NCI-H345 treated with DMSO at 0.1 percent for 48 hours (cell line): ENCODE measurements at regions not wholly inside any gene's neighbourhood (a gene's known extent, or its start where the extent isn't known, plus 50 kb on each side); places are given as distances from the start of the nearest gene placed in this dataset.
"Not testable (repeated sequence)": the region's sequence is repeated elsewhere in the genome, so short reads cannot be mapped to it uniquely, and the experiment has no call there.

Experiments
- DNase-seq: peaks from one replicate; lab custom pipeline; 2025; ENCODE audit not compliant: unreplicated experiment; lab: John Stamatoyannopoulos, UW

DNA sequence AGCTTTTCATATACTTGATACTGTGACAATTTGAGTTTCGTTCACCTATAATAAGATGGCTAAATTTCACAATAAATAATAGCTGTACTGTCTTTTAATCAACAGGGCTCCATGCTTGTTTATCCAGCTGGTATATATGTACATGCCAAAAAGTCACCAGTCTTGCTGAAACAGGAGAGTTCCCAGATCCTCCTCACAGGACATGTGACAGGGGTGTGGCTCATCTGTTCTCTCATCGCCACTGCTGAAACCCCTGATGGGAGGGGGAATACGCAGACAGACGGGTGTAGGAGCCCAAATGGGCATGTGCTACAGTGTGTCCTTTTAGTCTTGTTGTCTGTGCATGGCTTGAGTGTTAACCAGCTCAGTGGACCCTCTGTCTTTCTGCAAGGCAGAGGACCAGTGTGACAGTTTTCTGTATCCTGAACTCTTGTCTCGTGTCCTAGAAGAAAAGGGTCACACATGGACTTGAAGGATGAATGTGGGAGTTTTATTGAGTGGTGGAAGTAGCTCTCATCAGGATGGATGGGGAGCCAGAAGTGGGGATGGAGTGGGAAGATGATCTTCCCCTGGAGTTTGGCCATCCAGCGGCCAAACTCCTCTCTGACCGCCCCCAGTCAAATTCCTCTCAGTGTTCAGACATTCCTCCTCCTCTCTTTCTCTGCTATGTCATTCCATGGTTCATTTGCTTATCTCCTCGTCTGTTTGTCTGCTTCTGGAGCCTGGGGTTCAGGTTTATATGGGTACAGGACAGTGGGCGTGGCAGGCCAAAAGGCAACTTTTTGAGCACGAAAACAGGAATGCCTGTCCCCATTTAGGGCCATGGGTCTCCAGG is 113.1 kb upstream of the NECTIN3 start:
- DNase-seq, result no peak

DNA sequence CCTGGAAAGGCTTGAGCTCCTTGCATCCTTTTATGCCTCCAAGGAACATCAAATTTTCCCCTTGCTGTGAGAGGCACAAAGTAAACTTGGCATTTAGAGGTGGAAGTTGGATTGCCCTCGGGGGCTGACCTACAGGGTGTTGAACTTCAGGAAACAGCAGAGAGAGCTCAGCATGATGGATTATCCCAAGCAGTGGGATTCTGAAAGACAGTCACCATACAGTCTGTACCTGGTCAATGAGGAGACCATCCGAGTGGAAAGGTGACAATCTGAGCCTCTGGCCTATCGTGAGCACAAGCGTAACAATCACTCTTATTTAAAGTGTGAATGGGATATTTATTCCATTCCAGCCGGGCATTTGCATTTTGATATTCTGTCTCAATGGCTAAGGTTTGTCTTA is 105.6 kb upstream of the NECTIN3 start:
- DNase-seq, result no peak

DNA sequence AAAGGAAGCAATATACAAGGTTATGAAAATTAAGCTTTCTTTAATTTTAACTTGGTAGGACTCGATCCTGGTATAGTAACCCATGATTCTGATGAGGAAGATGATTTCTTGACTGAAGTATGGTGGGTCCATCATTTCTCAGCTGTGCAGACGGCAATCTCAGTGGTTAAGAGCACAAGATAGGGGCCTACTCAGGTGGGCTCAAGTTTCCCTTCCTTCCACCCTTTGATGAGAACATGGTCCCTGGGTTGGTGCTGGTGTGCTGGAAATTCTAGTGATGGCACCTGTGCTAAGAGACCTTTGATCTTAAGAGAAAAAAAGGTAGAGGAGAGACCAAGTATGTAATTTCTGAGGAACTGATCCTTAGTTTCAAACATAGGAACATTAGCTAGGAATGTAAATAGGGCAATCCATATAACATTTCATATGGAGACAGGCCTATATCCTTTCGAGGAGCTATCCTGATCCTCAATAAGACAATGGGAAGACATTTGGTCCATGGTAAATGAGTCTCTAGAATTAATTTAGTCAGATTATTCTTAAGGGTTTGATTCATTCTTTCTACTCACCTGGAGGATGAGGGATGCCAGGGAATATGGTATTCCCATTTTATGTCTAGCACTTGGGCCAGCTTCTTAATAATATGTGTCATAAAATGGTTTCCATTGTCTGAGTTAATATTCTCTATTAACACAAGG is 104.5 kb upstream of the NECTIN3 start:
- no peak for DNase-seq

DNA sequence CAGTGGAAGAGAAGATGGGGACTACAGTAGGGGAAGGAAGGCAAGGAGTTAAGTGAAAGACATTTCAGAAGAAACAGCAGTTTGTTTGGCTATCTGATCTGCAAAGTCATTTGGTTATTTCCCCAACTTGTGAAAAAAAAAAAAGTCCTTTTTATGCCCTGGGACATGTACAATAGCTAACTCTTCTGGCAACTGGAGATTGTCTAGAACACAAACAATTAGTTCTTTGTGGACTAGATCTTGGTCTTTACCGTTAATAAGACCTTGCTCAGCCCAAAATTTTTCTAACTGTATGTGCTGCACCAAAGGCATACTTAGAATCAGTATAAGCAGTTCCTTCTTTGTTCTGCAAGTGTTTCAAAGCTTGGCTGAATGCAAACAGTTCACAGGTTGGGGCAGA is 103.5 kb upstream of the NECTIN3 start:
- DNase-seq, result no peak

DNA sequence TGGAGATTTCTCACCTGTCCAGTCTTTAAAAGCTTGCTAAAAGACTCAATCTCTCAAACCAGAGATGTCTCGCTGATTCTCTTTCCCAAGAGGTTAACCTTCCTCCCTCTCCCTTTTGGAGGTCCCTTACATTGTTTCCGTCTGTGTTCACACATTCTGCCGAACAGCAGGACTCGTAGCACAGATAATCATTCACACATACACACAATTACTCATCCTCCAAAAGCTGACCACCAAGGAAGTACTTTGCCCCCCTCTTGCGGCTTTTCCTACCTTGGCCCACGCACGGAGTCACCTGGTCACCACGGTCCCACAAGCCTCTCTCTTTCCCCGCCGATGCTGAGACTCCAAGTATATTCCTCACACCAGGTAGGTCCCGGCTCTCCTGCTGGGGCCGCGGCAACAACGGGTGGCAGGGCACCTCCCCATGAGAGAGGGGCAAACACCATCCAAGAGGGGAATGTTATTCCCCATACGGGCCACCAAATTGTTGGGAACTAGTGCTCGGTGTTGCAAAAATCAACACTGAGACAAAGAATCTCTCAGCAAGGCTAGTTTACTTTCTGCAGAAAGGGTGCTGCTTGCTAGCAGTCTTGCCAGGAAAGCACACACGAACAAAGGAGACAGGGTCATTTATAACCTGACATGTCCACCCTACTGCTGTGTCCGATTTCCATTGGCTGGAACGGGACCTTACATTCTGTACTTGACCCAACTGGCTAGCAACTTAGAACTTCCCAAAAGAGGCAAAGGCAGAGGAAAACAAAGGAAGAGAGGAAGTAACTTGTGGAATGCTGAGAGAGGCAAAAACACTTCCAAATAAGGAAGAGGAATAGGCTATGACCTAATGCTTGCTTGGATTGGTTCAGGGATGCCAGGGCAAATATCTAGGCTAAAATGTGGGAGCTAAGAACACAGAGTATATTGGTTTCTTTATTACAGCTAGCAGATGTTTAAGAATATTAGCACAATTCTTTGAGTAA is 102.1 kb upstream of the NECTIN3 start:
- no peak for DNase-seq

DNA sequence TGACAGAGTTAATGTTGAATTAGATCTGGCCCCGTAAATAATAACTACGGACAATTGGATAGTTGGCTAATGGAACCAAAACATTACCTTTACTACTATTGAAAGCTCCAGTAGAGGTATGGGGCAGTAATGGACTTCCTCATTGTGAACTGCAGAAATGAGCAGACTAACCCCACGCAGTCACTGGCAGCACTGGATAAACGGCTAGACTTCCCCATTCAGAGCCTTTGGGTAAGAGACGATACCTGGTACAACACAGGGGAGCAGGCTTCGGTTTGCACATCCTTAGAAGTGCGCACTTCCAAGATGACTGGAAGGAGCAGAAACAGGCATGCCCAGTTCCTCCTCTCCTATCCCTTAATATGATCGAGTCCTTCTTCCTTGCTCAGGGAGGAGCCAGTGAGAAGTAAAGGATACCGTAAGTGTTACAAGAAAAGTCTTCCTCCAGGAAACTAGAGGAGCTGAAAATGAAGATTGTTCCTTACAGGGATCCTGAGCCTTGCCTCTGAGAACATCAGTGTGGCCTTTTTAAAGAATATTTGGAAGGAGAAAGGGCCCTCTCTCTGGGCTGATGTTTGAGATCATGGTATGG is 100.5 kb upstream of the NECTIN3 start:
- no peak for DNase-seq

DNA sequence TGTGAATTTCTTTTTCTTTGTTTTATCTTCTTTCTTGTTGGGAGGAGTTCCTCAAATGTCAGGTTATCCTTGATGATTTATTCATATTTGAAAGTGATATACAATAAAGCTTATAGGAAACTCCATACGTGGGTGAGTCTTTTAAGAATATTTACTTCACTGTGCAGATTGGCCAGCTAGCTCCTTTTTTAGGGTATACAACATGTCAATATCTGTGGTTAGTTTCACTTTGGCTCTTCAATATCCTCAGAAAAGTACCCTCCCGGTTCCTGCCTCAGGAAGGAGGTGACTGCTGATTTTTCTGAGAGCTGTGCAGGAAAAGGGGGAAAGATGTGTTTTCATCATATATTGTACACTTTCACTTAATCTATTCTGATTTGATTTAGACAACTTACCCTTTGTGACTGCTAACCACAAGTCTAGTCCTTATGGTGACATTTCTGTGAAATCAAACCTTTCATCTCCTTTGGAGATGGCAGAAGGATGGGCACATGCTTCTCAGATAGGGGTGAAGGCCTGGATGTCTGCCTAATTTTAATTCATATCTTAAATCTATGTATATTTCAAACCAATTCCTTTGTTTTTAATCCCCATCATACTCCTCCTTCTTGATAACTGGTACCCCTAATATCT is 98.2 kb upstream of the NECTIN3 start:
- no peak for DNase-seq

DNA sequence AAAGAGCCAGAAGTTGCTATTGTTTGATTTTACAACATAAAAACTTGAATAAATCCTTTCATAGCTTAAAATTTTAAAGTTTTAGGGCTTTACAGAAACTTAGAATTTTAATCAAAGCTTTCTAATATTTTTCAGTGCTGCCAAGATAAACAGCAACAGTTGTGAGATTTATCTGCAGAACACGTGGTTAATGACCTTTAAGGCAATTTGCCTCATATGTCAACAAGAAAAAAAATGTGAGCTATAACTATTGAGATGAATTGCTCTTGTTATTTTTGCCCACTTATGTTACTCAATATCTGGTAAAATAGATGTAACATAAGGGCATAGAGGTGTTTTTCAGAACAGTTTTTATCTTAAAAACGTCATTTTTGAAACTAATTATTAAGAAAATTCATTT is 96.7 kb upstream of the NECTIN3 start:
- DNase-seq, result no peak

DNA sequence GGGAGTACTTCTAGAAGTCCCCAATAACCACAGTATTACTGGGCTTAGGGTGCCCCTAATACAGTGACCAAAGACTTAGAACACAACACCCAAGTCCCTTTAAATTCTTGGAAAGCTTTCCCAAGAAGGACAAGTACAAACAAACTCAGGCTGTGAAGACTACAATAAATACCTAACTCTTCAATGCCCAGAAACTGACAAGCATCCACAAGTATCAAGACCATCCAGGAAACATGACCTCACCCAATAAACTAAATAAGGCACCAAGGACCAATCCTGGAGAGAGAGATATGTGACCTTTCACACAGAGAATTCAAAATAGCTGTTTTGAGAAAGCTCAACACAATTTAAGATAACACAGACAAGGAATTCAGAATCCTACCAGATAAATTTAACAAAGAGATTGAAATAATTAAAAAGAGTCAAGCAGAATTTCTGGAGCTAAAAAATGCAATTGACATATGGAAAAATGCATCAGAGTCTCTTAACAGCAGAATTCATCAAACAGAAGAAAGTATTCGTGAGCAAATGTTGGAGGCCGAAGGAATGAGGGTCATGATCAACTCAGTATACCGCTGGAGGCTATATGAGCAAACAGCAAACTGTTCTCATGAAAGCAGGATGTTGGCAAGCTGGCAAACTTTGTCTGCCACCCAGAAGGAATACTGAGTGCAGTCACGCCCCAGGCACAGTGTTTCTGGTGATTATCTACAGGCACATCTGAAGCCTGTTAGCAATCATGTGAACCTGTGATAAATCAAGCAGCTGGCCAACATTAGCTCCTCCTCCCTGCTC is 87.0 kb upstream of the NECTIN3 start:
- DNase-seq, result no peak

DNA sequence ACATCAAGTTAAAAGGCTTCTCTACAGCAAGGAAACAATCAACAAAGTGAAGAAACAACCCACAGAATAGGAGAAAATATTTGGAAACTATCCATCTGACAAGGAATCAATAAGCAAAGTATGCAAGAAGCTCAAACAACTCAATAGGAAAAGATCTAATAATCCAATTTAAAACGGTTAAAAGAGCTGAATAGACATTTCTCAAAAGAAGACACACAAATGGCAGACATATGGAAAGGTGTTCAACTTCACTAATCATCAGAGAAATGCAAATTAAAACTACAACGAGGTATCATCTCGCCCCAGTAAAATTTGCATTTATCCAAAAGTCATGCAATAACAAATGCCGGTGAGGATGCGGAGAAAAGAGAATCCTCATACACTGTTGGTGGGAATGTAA is 82.2 kb upstream of the NECTIN3 start:
- no peak for DNase-seq

DNA sequence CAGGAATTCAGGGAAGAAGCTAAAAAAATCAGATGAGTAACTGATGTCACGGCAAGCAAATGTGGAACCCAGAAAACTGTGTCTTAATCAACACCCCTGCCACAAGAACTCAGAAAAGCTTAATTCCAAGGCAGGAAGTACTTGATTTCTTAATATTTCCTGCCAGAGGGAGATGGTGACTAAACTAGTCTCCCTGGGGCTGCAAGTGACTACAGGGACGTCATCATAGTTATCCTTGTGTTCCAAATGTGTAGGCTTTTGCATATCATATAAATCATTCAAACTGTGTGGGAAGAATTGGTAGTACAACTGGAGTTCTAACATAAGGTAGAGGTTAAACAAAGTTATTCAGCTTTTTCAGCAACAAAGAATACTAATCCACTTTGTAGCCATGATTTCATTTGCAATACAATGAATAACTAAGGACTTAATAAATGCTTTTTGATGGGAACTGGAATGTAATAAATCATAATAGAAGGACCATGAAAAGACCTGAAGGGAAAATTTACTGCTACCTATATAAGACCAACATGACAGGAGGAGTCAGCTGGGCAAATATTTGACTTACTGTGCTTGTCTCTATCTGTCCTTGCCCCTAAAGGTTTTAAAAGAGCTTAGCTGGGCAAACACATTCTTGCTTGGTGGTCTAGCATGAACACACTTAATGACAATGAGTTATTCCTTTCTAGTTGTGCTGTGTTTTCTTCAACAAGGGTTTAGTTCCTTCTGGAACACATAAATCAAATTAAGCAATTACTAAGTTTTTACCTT is 76.0 kb upstream of the NECTIN3 start:
- no peak for DNase-seq

DNA sequence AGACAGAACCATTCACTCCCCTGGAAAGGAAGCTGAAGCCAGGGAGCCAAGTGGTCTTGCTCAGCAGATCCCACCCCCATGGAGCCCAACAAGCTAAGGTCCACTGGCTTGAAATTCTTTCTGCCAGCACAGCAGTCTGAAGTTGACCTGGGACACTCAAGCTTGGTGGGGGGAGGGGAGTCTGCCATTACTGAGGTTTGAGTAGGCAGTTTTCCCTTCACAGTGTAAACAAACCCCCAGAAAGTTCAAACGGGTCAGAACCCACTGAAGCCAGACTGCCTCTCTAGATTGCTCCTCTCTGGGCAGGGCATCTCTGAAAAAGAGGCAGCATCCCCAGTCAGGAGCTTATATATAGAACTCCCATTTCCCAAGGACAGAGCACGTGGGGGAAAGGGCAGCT is 72.8 kb upstream of the NECTIN3 start:
- not testable (repeated sequence) for DNase-seq

DNA sequence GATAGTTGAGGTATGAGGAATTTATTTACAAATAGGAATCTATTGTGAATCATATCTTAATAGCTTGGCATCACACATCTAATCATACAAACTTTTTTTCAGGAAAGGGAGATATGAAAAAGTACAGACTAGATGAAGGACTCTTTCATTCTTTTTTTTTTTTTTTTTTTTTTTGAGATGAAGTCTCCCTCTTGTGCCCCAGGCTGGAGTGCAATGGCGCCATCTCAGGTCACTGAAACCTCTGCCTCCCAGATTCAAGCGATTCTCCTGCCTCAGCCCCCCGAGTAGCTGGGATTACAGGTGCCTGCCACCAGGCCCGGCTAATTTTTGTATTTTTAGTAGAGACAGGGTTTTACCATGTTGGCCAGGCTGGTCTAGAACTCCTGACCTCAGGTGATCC is 65.1 kb upstream of the NECTIN3 start:
- DNase-seq, result not testable (repeated sequence)

DNA sequence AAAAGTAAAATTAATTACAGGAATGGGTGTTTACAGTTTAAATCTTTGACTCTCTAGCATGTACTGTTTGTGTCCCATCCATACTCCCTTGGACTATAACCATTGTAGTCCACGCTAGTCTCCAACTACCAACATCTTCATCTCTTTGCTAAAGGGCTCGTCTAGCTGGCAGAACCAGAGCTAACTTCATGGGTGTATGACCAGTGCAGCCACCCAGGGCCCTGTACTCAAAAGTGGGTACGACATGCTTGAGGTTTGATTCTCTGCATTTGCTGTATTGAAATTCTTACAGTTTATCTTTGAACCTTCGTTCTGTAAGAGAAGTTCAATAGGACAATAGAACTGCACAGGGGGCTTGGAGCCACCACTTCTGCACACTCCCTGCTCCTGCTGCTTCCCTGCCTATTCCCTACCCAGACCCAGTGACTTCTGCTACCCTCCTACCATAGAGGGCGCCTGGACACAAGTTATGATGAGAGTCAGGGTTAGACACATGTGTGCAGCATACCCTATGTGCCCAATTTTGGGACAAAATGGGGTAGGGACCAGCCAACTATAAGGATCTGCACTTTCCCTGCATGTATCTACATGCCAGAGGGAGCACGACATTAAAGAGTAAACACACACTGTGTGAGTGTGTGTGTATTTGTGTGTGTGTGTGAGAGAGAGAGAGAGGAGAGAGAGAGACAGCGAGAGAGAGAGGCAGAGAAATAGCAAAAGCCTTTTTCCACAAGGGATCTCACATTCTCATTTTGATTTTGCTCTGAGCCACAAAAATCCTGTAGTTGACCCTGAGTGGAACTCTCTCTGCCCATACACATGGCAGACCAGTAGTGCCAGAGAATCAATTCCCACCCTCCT is 59.0 kb upstream of the NECTIN3 start:
- no peak for DNase-seq
